IMR-90 (cell line): ENCODE measurements at regions not wholly inside any gene's neighbourhood (a gene's known extent, or its start where the extent isn't known, plus 50 kb on each side); places are given as distances from the start of the nearest gene placed in this dataset.

Experiments used
- CTCF ChIP-seq: conservative IDR thresholded peaks from 2 replicates; pipeline ENCODE4 v1.5.1; 2012; ENCODE audit warnings: mild to moderate bottlenecking, low read depth, low read length, improper control_type of control experiment
- ELK1 ChIP-seq: fragments of 150-350 bp; IDR thresholded peaks from 2 replicates; pipeline ENCODE4 v1.6.1; 2016; ENCODE audit warnings: low read depth, mild to moderate bottlenecking, low read length, moderate library complexity, borderline replicate concordance
- MAZ ChIP-seq: IDR thresholded peaks from 2 replicates; pipeline ENCODE4 v1.6.1; 2012; ENCODE audit warnings: low read depth, mild to moderate bottlenecking, low read length, improper control_type of control experiment, moderate library complexity, borderline replicate concordance
- POLR2A ChIP-seq: IDR thresholded peaks from 2 replicates; pipeline ENCODE4 v1.6.1; 2012; ENCODE audit warnings: mild to moderate bottlenecking, low read depth, low read length
- SMC3 ChIP-seq: fragments of 150-350 bp; IDR thresholded peaks from 2 replicates; pipeline ENCODE4 v1.6.1; 2016; ENCODE audit warnings: low read depth, mild to moderate bottlenecking, antibody characterized with exemption, low read length, moderate library complexity

- no peak for TF ChIP-seq CTCF
- no peak for TF ChIP-seq MAZ
- no peak for TF ChIP-seq POLR2A
- no peak for TF ChIP-seq ELK1
- TF ChIP-seq SMC3, result no peak
Observed at GRCh38 chr9:119853126-119853525, 483.9 kb upstream of the BRINP1 start.
